Osteoblast (primary cell): ENCODE measurements at regions not wholly inside any gene's neighbourhood (a gene's known extent, or its start where the extent isn't known, plus 50 kb on each side); places are given as distances from the start of the nearest gene placed in this dataset.
A peak's percentile ranks its signal among the peaks of the same experiment; 100 is the strongest.

Experiments
- DNase-seq: peaks from one replicate; pipeline ENCODE4 v3.0.0; 2011; ENCODE audit warnings: low spot score, mixed read lengths; ENCODE audit not compliant: insufficient read length; ENCODE audit errors: missing footprints
- H2AFZ ChIP-seq: 2 replicates; pipeline ENCODE4 v1.6.0; 2011; ENCODE audit warnings: mild to moderate bottlenecking, low read length
- H3K27ac ChIP-seq: 2 replicates; pipeline ENCODE4 v1.5.1; 2011; ENCODE audit warnings: mild to moderate bottlenecking, low read depth, low read length, moderate library complexity
- H3K27me3 ChIP-seq: 2 replicates; pipeline ENCODE4 v1.6.0; 2012; ENCODE audit warnings: mild to moderate bottlenecking, control low read depth, inconsistent platforms, low read length, moderate library complexity; ENCODE audit not compliant: insufficient read depth
- H3K36me3 ChIP-seq: 2 replicates; pipeline ENCODE4 v1.5.1; 2011; ENCODE audit warnings: mild to moderate bottlenecking, low read length, control low read depth, moderate library complexity; ENCODE audit not compliant: insufficient read depth
- H3K4me1 ChIP-seq: 2 replicates; pipeline ENCODE4 v1.5.1; 2011; ENCODE audit warnings: mild to moderate bottlenecking, low read length, control low read depth, moderate library complexity; ENCODE audit not compliant: insufficient read depth
- H3K4me2 ChIP-seq: 2 replicates; pipeline ENCODE4 v1.6.0; 2011; ENCODE audit warnings: mild to moderate bottlenecking, low read length; ENCODE audit not compliant: insufficient read depth
- H3K4me3 ChIP-seq: fragments of 200-600 bp; sonication (generic); 3 replicates; pipeline ENCODE4 v1.5.1; 2012; ENCODE audit warnings: mild to moderate bottlenecking, low read length, inconsistent platforms; ENCODE audit not compliant: insufficient read depth
- H3K79me2 ChIP-seq: 2 replicates; pipeline ENCODE4 v1.6.0; 2012; ENCODE audit warnings: mild to moderate bottlenecking, low read length, control low read depth, inconsistent platforms; ENCODE audit not compliant: insufficient read depth
- H3K9me3 ChIP-seq: 2 replicates; pipeline ENCODE4 v1.5.1; 2011; ENCODE audit warnings: low read depth, low read length, control low read depth
- H4K20me1 ChIP-seq: 2 replicates; pipeline ENCODE4 v1.6.0; 2012; ENCODE audit warnings: mild to moderate bottlenecking, low read length, control low read depth; ENCODE audit not compliant: insufficient read depth
- CTCF ChIP-seq: IDR thresholded peaks from 2 replicates; pipeline ENCODE4 v1.5.1; 2011; ENCODE audit warnings: mild to moderate bottlenecking, low read depth, low read length, moderate library complexity; ENCODE audit errors: extremely low read depth

- Histone ChIP-seq H4K20me1 (no peaks in the 10 kb centered on the region), H3K27ac (peak overlapping the region; percentile 83), H3K9me3 (no peaks in the 10 kb centered on the region), H3K4me3 (no peak overlapping the region), H3K79me2 (no peaks in the 10 kb centered on the region), H2AFZ (no peak overlapping the region), H3K36me3 (no peaks in the 10 kb centered on the region), H3K4me2 (peak overlapping the region; percentile 63), H3K4me1 (peaks cover 40% of the 10 kb centered on the region), H3K27me3 (no peaks in the 10 kb centered on the region)
- no peak for TF ChIP-seq CTCF
- peak; percentile 11 for DNase-seq
Observed at GRCh38 chr2:226213717-226214116, 585.9 kb downstream of the IRS1 start.

- Histone ChIP-seq H3K36me3 (no peaks in the 10 kb centered on the region), H3K4me3 (no peak overlapping the region), H3K27me3 (no peaks in the 10 kb centered on the region), H2AFZ (no peak overlapping the region), H3K27ac (peak overlapping the region; percentile 46), H3K4me1 (peaks cover 40% of the 10 kb centered on the region), H3K4me2 (peak overlapping the region; percentile 18), H4K20me1 (no peaks in the 10 kb centered on the region), H3K79me2 (no peaks in the 10 kb centered on the region), H3K9me3 (no peaks in the 10 kb centered on the region)
- DNase-seq = no peak
- no peak for TF ChIP-seq CTCF
Observed at GRCh38 chr2:226211439-226211838, 588.2 kb downstream of the IRS1 start.

GRCh38 chr2:226208726-226209125, 590.9 kb downstream of the IRS1 start:
- H3K4me1 ChIP-seq = peaks cover 26% of the 10 kb centered on the region
- no peak overlapping the region for H3K27ac ChIP-seq
- no peak overlapping the region for H3K4me2 ChIP-seq
- no peaks in the 10 kb centered on the region for H3K9me3 ChIP-seq
- no peak for DNase-seq
- H3K4me3 ChIP-seq = no peak overlapping the region
- H2AFZ ChIP-seq = peak overlapping the region; percentile 49
- H3K27me3 ChIP-seq = no peaks in the 10 kb centered on the region
- H4K20me1 ChIP-seq = no peaks in the 10 kb centered on the region
- no peak for TF ChIP-seq CTCF
- H3K36me3 ChIP-seq = no peaks in the 10 kb centered on the region
- H3K79me2 ChIP-seq = no peaks in the 10 kb centered on the region

GRCh38 chr2:226207671-226208070, 591.9 kb downstream of the IRS1 start:
- Histone ChIP-seq H3K4me1 (peaks cover 17% of the 10 kb centered on the region), H3K27me3 (no peaks in the 10 kb centered on the region), H3K9me3 (no peaks in the 10 kb centered on the region), H3K36me3 (no peaks in the 10 kb centered on the region), H4K20me1 (no peaks in the 10 kb centered on the region), H3K4me2 (no peak overlapping the region), H3K4me3 (no peak overlapping the region), H3K27ac (no peak overlapping the region), H2AFZ (no peak overlapping the region), H3K79me2 (no peaks in the 10 kb centered on the region)
- TF ChIP-seq CTCF = no peak
- DNase-seq = no peak
